Mesenchymal stem cell (in vitro differentiated cells and primary cell): ENCODE measurements at regions not wholly inside any gene's neighbourhood (a gene's known extent, or its start where the extent isn't known, plus 50 kb on each side); places are given as distances from the start of the nearest gene placed in this dataset.

Experiments
- DNase-seq: peaks from one replicate; pipeline ENCODE4 v3.0.0-alpha.2; 2013
- H2AFZ ChIP-seq: one replicate; pipeline ENCODE4 v1.6.1; 2013; ENCODE audit warnings: low read depth, mild to moderate bottlenecking, control low read depth, inconsistent platforms, low read length, moderate library complexity
- H2AK5ac ChIP-seq: 2 replicates; pipeline ENCODE4 v1.6.1; 2013; ENCODE audit warnings: low read length, moderate library complexity, mild to moderate bottlenecking, inconsistent platforms; ENCODE audit not compliant: severe bottlenecking
- H2BK120ac ChIP-seq: one replicate; pipeline ENCODE4 v1.6.1; 2013; ENCODE audit warnings: low read depth, mild to moderate bottlenecking, inconsistent platforms, low read length, moderate library complexity
- H2BK12ac ChIP-seq, 2 experiments: one replicate each; pipeline ENCODE4 v1.6.1; 2013; ENCODE audit warnings: inconsistent platforms in 2 of 2, low read length in 2 of 2, mild to moderate bottlenecking in 2 of 2, moderate library complexity in 2 of 2, control low read depth in 1 of 2
- H2BK15ac ChIP-seq: one replicate; pipeline ENCODE4 v1.6.1; 2013; ENCODE audit warnings: mild to moderate bottlenecking, low read depth, inconsistent platforms; ENCODE audit not compliant: poor library complexity, severe bottlenecking
- H2BK5ac ChIP-seq: 2 replicates; pipeline ENCODE4 v1.6.1; 2013; ENCODE audit warnings: low read depth, mild to moderate bottlenecking, low read length, control low read depth, inconsistent platforms; ENCODE audit not compliant: poor library complexity, severe bottlenecking
- H3K14ac ChIP-seq, 2 experiments: one replicate each; pipeline ENCODE4 v1.6.1; 2013; ENCODE audit warnings: inconsistent platforms in 2 of 2, low read length in 2 of 2, control low read depth in 1 of 2, mild to moderate bottlenecking in 1 of 2, moderate library complexity in 1 of 2
- H3K18ac ChIP-seq, 2 experiments: one replicate each; pipeline ENCODE4 v1.6.1; 2013; ENCODE audit warnings: inconsistent platforms in 2 of 2, low read length in 2 of 2, control low read depth in 1 of 2, low read depth in 1 of 2, mild to moderate bottlenecking in 1 of 2
- H3K23ac ChIP-seq, 2 experiments: one replicate each; pipeline ENCODE4 v1.6.1; 2013; ENCODE audit warnings: inconsistent platforms in 2 of 2, low read length in 2 of 2, mild to moderate bottlenecking in 2 of 2, moderate library complexity in 2 of 2, control low read depth in 1 of 2
- H3K27ac ChIP-seq: 2 replicates; pipeline ENCODE4 v1.5.1; 2013; ENCODE audit warnings: mild to moderate bottlenecking, moderate library complexity, low read length, control low read depth, inconsistent platforms; ENCODE audit not compliant: poor library complexity, severe bottlenecking
- H3K27me3 ChIP-seq, 2 experiments: 2 replicates each; pipeline versions ENCODE4 v1.6.1 to v1.7.0; 2013; ENCODE audit warnings: low read length in 2 of 2, mild to moderate bottlenecking in 2 of 2, moderate library complexity in 2 of 2, control low read depth in 1 of 2, inconsistent platforms in 1 of 2; ENCODE audit not compliant: control insufficient read depth in 1 of 2, insufficient read depth in 1 of 2
- H3K36me3 ChIP-seq, 2 experiments: 2 replicates each; pipeline versions ENCODE4 v1.6.1 to v1.7.0; 2013; ENCODE audit warnings: low read length in 2 of 2, control low read depth in 1 of 2, inconsistent platforms in 1 of 2, low read depth in 1 of 2, mild to moderate bottlenecking in 1 of 2; ENCODE audit not compliant: insufficient read depth in 2 of 2, control insufficient read depth in 1 of 2
- H3K4ac ChIP-seq, 2 experiments: one replicate each; pipeline ENCODE4 v1.6.1; 2013; ENCODE audit warnings: inconsistent platforms in 2 of 2, low read length in 2 of 2, mild to moderate bottlenecking in 2 of 2, moderate library complexity in 2 of 2, control low read depth in 1 of 2, low read depth in 1 of 2
- H3K4me1 ChIP-seq: 2 replicates; pipeline ENCODE4 v1.6.1; 2013; ENCODE audit warnings: low read depth, low read length, control low read depth; ENCODE audit not compliant: control insufficient read depth, insufficient read depth
- H3K4me2 ChIP-seq: 2 replicates; pipeline ENCODE4 v1.6.1; 2013; ENCODE audit warnings: low read length, mild to moderate bottlenecking, inconsistent platforms; ENCODE audit not compliant: poor library complexity, severe bottlenecking
- H3K4me3 ChIP-seq, 2 experiments: 2 replicates each; pipeline versions ENCODE4 v1.5.1 to v1.7.0; 2013; ENCODE audit warnings: low read length in 2 of 2, mild to moderate bottlenecking in 2 of 2, control low read depth in 1 of 2, low read depth in 1 of 2; ENCODE audit not compliant: insufficient read depth in 1 of 2
- H3K79me1 ChIP-seq: replicated peaks from 2 replicates; pipeline ENCODE4 v1.6.1; 2013; ENCODE audit warnings: mild to moderate bottlenecking, control low read depth, low read length, inconsistent platforms; ENCODE audit not compliant: poor library complexity, severe bottlenecking
- H3K9ac ChIP-seq: 2 replicates; pipeline ENCODE4 v1.7.0; 2013; ENCODE audit warnings: mild to moderate bottlenecking, low read length, moderate library complexity
- H3K9me3 ChIP-seq: 2 replicates; pipeline ENCODE4 v1.7.0; 2013; ENCODE audit warnings: mild to moderate bottlenecking, low read length; ENCODE audit not compliant: control insufficient read depth
- H4K8ac ChIP-seq: one replicate; pipeline ENCODE4 v1.6.1; 2013; ENCODE audit warnings: inconsistent platforms, mild to moderate bottlenecking, low read length, moderate library complexity
- H4K91ac ChIP-seq: one replicate; pipeline ENCODE4 v1.6.1; 2013; ENCODE audit warnings: mild to moderate bottlenecking, low read length, inconsistent platforms
- WGBS: methylation state at CpG from one replicate; pipeline ENCODE4 v1.1.7; 2013; ENCODE audit warnings: mixed read lengths; 5-methylcytosine and 5-hydroxymethylcytosine counted together

- Histone ChIP-seq H4K91ac (no peak overlapping the region), H3K9me3 (peaks cover 24% of the 10 kb centered on the region), H3K4me3 (no peak overlapping the region), H3K18ac (no peak overlapping the region), H3K23ac (no peak overlapping the region), H3K36me3 (no peaks in the 10 kb centered on the region), H3K4me2 (no peak overlapping the region), H2AFZ (no peak overlapping the region), H3K4me1 (no peaks in the 10 kb centered on the region), H2BK12ac (no peak overlapping the region), H3K4ac (no peak overlapping the region), H3K14ac (no peak overlapping the region), H3K79me1 (no peaks in the 10 kb centered on the region), H2BK5ac (no peak overlapping the region), H3K9ac (no peak overlapping the region), H2AK5ac (no peak overlapping the region), H4K8ac (no peak overlapping the region), H2BK120ac (no peak overlapping the region), H2BK15ac (no peak overlapping the region), H3K27ac (no peak overlapping the region), H3K27me3 (no peaks in the 10 kb centered on the region)
- DNase-seq, result no peak
- 49% methylated on average over 2 of the region's 2 CpGs for WGBS
These were observed 276.1 kb upstream of the DCC start for GRCh38 chr18:52063923-52064322.

GRCh38 chr18:52069201-52069600 is 270.8 kb upstream of the DCC start:
- Histone ChIP-seq H2BK15ac (no peak overlapping the region), H2BK5ac (no peak overlapping the region), H3K79me1 (no peaks in the 10 kb centered on the region), H3K36me3 (no peaks in the 10 kb centered on the region), H3K4ac (no peak overlapping the region), H3K18ac (no peak overlapping the region), H2AFZ (no peak overlapping the region), H2AK5ac (no peak overlapping the region), H4K8ac (no peak overlapping the region), H2BK120ac (no peak overlapping the region), H3K4me3 (no peak overlapping the region), H3K27me3 (no peaks in the 10 kb centered on the region), H2BK12ac (no peak overlapping the region), H3K23ac (no peak overlapping the region), H3K27ac (no peak overlapping the region), H3K9me3 (peaks cover 24% of the 10 kb centered on the region), H4K91ac (no peak overlapping the region), H3K4me2 (no peak overlapping the region), H3K4me1 (no peaks in the 10 kb centered on the region), H3K9ac (no peak overlapping the region), H3K14ac (no peak overlapping the region)
- DNase-seq, result no peak
- WGBS, result 0% methylated on average over 1 of the region's 2 CpGs

GRCh38 chr18:52070291-52070756 is 269.7 kb upstream of the DCC start:
- Histone ChIP-seq H3K4ac (no peak overlapping the region), H3K14ac (no peak overlapping the region), H3K4me1 (no peaks in the 10 kb centered on the region), H2BK12ac (no peak overlapping the region), H3K79me1 (no peaks in the 10 kb centered on the region), H2AK5ac (no peak overlapping the region), H3K9me3 (peaks cover 19% of the 10 kb centered on the region), H3K9ac (no peak overlapping the region), H3K4me2 (no peak overlapping the region), H3K36me3 (no peaks in the 10 kb centered on the region), H2BK5ac (no peak overlapping the region), H3K27ac (no peak overlapping the region), H3K4me3 (no peak overlapping the region), H2BK120ac (no peak overlapping the region), H3K27me3 (no peaks in the 10 kb centered on the region), H3K18ac (no peak overlapping the region), H4K91ac (no peak overlapping the region), H2AFZ (no peak overlapping the region), H3K23ac (no peak overlapping the region), H2BK15ac (no peak overlapping the region), H4K8ac (no peak overlapping the region)
- 33% methylated on average over 1 of the region's 4 CpGs for WGBS
- no peak for DNase-seq

- Histone ChIP-seq H3K27me3 (no peaks in the 10 kb centered on the region), H3K4ac (no peak overlapping the region), H4K91ac (no peak overlapping the region), H2BK12ac (no peak overlapping the region), H3K79me1 (no peaks in the 10 kb centered on the region), H2BK120ac (no peak overlapping the region), H3K9ac (no peak overlapping the region), H3K36me3 (no peaks in the 10 kb centered on the region), H3K4me3 (no peak overlapping the region), H3K4me1 (no peaks in the 10 kb centered on the region), H3K27ac (no peak overlapping the region), H2BK5ac (no peak overlapping the region), H3K14ac (no peak overlapping the region), H2AFZ (no peak overlapping the region), H3K18ac (no peak overlapping the region), H3K9me3 (peaks cover 8% of the 10 kb centered on the region), H2BK15ac (no peak overlapping the region), H2AK5ac (no peak overlapping the region), H4K8ac (no peak overlapping the region), H3K23ac (no peak overlapping the region), H3K4me2 (no peak overlapping the region)
- no peak for DNase-seq
- WGBS, result 80% methylated on average over 6 of the region's 7 CpGs
These were observed 262.6 kb upstream of the DCC start for GRCh38 chr18:52077251-52077983.
